ENCODE measurements at regions not wholly inside any gene's neighbourhood (a gene's known extent, or its start where the extent isn't known, plus 50 kb on each side); places are given as distances from the start of the nearest gene placed in this dataset.
"Not testable (repeated sequence)": the region's sequence is repeated elsewhere in the genome, so short reads cannot be mapped to it uniquely, and the experiment has no call there.

DNA sequence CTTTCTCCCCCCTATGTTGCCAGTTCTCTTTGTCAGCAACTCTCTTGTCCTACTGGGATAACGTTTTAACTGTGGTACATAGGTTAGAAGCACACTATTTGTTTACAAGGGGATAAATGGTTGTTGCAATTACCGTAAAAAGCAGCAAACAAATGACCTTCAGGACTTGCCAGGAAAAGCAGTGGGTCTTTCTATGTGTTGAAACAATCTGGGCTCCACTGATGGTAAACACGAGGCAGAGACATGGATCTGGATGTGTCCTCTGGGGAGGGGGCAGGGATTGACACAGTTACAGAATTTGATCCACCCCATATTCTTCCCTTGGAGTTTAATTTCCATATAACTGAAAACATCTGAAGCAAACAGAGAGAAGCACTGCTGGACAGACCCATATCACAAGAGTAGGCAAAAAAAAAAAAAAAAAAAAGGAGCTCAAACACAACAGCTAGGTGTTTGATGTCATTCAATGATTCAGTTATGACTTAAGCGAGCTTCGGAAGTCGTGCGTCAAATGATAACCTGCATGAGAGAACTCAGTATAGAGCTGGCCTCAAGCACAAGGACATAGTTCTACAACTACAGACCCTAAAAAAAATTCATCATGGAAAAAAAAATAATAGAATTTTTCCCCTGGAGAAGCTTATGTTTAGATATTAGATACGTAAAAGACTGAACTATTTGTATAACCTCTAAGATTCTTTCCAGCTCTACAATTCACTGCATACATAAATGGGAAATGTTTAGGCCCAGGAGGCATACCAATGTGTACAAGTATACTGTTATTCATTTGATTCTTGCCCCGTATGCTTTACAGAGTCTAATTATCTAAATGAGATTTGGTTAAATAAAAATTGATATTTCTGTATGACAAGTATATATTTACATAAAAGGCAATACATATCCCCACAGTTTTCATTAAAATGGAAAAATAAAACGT lies 127.7 kb downstream of the ALDH8A1 start:
- no peak for DNase-seq

- no peak for DNase-seq
Observed at GRCh38 chr6:134821397-134821796, 128.5 kb downstream of the ALDH8A1 start.

GRCh38 chr6:134819863-134820800 lies 129.8 kb downstream of the ALDH8A1 start:
- DNase-seq: no peak

DNA sequence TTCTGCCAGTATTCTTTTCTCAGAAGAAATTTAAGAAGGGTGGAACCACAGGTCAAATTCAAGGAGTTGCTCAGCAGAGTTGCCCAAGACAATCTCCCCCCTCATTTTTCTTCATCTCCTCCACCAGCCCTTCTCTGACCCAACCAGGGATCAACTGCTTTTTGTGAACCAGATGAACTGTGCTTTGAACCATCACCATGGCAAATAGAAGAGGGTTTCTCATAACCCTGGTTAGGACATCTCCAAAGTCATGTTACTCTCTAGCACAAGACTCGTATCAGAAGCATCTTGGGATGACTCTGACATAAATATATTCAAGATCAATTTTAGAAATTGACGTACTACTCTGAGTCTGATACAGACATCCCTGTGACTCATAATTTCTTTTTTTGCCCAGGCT lies 130.7 kb downstream of the ALDH8A1 start:
- DNase-seq: no peak

- no peak for DNase-seq
Observed at GRCh38 chr6:134817448-134817847, 132.5 kb downstream of the ALDH8A1 start.

DNA sequence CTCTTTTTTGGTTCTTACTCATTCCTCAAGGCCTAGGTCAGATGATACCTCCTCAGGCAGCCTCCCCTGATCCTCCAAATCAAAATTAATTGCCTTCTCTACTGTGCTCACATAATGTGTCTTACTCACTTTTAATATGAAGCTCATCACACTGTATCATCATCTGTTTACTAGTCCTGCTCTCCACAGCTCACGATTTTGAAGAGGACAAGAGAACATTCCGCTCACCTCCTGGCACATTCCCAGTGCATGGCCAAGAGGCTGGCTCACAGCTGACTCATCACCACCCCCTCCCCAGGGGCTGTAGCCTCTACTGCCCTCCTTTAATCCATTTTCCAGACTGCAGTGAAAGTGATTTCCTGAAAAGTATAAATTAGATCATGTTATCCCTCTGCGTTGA lies 133.1 kb downstream of the ALDH8A1 start:
- DNase-seq: no peak

- no peak for DNase-seq
Observed at GRCh38 chr6:134816300-134816699, 133.6 kb downstream of the ALDH8A1 start.

DNA sequence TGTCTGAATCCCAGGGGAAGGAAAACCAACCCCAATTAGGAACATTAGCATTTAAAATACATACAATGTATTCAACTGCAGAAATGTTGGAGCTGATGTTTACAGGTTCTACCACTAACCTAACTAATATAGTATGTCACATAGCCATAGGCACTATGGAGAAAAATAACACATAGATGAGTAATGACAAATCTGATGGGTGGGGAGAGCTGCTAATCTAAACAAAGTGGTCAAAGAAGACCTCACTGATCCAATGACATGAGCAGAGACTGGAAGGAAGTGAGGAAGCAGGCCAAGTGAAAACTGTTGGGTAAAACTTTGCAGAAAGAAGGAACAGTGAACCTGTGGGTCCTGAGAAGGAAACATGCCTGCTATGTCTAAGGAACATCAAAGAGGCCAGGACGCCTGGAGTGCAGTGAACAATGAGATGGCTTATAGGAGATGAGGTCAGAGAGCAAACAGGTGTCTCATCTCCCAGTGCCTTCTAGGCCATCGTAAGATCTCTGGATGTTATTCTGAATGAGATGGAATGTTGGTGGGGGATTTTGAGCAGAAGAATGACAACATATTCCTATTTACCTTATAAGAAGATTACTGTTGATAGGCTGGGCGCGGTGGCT lies 135.7 kb downstream of the ALDH8A1 start:
- DNase-seq: no peak

DNA sequence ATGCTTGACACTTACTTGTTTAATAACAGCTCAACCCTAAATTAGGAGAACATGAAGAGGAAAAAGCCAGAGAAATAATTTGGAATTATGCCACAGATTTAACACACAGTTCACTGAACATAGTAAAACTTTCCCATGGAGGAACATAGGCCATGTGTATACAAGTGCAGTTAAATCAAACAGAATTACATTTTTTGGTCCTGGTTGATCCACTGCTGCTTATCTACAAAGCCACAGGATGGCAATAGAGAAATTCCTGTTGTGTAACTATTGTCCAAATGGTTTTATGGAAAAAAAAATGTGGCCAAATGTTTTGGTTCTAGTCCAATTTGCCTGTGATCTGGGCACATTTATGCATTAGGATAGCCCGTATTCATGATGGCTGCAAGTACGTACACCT lies 136.8 kb downstream of the ALDH8A1 start:
- no peak for DNase-seq

GRCh38 chr6:134810402-134810801 lies 139.5 kb downstream of the ALDH8A1 start:
- no peak for DNase-seq

- DNase-seq: no peak
Observed at GRCh38 chr6:134809130-134809529, 140.8 kb downstream of the ALDH8A1 start.

DNA sequence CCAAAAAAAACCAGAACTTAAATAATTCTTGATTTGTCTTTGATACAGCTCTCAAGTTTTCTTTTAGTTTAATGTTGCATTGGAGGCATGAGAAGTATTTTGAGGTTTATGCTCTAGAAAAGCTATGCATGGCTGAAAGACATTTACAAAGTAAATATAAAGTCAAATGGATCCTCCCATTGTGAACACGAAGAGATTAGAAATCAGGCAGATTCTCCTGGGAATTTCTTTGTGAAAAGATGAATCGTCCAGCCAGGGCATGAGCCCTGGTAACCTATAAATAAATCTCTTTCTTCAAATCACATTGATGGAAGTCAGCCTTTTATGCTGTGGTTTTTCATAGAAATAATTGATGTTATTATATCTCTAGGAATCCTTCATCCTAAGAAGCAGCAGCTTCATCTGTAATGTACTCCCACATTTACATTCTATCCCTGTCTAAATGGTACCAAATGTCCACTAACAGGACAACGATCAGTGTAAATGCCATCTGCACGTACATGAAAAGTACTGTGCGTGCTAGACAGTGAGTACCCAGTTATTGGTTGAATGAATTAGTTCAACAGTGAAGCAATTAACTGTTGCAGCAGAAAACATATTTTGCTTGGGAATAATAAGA lies 143.6 kb downstream of the ALDH8A1 start:
- no peak for DNase-seq

- no peak for DNase-seq
Observed at GRCh38 chr6:134805168-134805567, 144.7 kb downstream of the ALDH8A1 start.

DNA sequence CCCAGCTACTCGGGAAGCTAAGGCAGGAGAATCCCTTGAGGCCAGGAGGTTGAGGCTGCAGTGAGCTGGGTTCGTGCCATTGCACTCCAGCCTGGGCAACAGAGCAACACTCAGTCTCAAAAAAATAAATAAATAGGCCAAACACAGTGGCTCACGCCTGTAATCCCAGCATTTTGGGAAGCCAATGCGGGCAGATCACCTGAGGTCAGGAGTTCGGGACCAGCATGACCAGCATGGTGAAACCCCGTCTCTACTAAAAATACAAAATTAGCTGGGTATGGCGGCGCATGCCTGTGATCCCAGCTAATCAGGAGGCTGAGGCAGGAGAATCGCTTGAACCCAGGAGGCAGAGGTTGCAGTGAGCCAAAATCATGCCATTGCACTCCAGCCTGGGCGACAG lies 145.6 kb downstream of the ALDH8A1 start:
- DNase-seq: not testable (repeated sequence)

- no peak for DNase-seq
Observed at GRCh38 chr6:134802426-134803058, 147.4 kb downstream of the ALDH8A1 start.

GRCh38 chr6:134797400-134798113 lies 152.3 kb downstream of the ALDH8A1 start:
- DNase-seq: no peak

GRCh38 chr6:134795691-134796090 lies 154.2 kb downstream of the ALDH8A1 start:
- DNase-seq: no peak

DNA sequence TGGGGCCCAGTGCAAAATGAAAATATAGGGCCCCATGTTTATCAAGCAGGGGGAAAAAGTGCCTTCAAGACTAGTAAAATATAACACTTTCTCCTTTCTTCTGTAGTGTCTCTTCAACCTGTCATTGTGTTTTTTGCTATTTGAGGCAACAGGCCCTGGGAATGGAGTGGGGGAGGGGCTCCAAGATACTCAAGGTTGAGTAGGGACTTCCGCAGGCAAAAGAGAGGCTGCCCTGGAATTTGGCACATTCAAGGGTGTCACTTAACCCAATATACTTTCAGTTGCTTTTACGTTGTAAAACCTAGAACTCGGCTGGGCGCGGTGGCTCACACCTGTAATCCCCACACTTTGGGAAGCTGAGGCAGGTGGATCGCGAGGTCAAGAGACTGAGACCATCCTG lies 154.9 kb downstream of the ALDH8A1 start:
- no peak for DNase-seq

GRCh38 chr6:134791243-134791843 lies 158.6 kb downstream of the ALDH8A1 start:
- not testable (repeated sequence) for DNase-seq

DNA sequence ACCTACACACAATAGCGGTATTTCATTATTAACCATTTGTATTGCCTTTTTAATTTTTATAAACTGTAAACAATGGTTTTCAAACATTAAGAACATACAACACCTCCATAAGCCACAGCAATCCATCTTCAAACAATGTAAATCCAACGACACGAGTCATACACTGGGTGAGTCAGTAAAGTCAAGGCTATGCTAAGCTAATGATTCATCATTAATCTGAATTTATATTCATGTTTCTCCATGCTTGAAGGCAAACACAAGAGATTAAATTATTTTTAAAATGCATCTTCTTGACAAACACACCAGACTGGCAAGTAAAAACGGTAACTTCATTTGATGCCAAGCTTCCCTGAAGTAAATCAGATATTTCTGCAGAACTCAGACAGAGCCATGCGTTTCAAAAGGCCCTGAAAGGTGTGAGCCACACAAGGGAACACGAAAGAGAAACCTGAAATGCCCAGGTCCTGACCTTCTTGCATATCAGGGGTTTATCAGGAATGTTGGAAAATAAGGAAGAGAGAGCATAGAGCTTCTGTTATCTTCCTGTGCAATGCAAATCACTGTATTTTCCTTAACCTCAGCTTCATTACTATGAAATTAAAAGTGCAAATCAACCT lies 162.5 kb downstream of the ALDH8A1 start:
- no peak for DNase-seq

GRCh38 chr6:134784336-134784735 lies 165.6 kb downstream of the ALDH8A1 start:
- no peak for DNase-seq
